Right atrium auricular region (tissue), 2 donors: ENCODE measurements at regions not wholly inside any gene's neighbourhood (a gene's known extent, or its start where the extent isn't known, plus 50 kb on each side); places are given as distances from the start of the nearest gene placed in this dataset.

ENCODE experiments used
- DNase-seq: peaks from one replicate; pipeline ENCODE4 v3.0.0-alpha.2; 2019; ENCODE audit warnings: low spot score
- H3K27ac ChIP-seq, 2 donors: fragments of 200-600 bp; sonication (generic); 1 replicate in 1 of 2; 2 replicates in 1 of 2; pipeline ENCODE4 v1.5.1; 2016 to 2019
- H3K27me3 ChIP-seq, 2 donors: fragments of 200-600 bp; sonication (generic); one replicate each; pipeline versions ENCODE4 v1.5.1 to v1.6.0; 2017 to 2019
- H3K36me3 ChIP-seq: fragments of 200-600 bp; sonication (generic); one replicate; pipeline ENCODE4 v1.5.1; 2016
- H3K4me1 ChIP-seq, 2 donors: fragments of 200-600 bp; sonication (generic); one replicate each; pipeline versions ENCODE4 v1.5.1 to v1.6.0; 2017 to 2019
- H3K4me3 ChIP-seq, 2 donors: fragments of 200-600 bp; sonication (generic); 1 replicate in 1 of 2; 2 replicates in 1 of 2; pipeline ENCODE4 v1.5.1; 2017 to 2019; ENCODE audit warnings: mild to moderate bottlenecking in 1 of 2, moderate library complexity in 1 of 2
- H3K9me3 ChIP-seq, 2 donors: fragments of 200-600 bp; sonication (generic); one replicate each; pipeline ENCODE4 v1.5.1; 2019
- CTCF ChIP-seq, 2 donors: fragments of 200-600 bp; sonication (generic); IDR thresholded peaks; one replicate each; pipeline ENCODE4 v1.5.1; 2019; ENCODE audit warnings: antibody characterized with exemption in 2 of 2

GRCh38 chr2:47996808-47997207, 90.5 kb upstream of the FBXO11 start:
- Histone ChIP-seq H3K4me1 (no peaks in the 10 kb centered on the region), H3K36me3 (no peaks in the 10 kb centered on the region), H3K4me3 (no peak overlapping the region), H3K27ac (no peak overlapping the region), H3K27me3 (no peaks in the 10 kb centered on the region), H3K9me3 (no peaks in the 10 kb centered on the region)
- TF ChIP-seq CTCF (IDR thresholded peaks at IDR 0.05) = no peak
- no peak for DNase-seq

- H3K9me3 ChIP-seq = no peaks in the 10 kb centered on the region
- H3K36me3 ChIP-seq = no peaks in the 10 kb centered on the region
- no peaks in the 10 kb centered on the region for H3K27me3 ChIP-seq
- no peak overlapping the region for H3K4me3 ChIP-seq
- H3K27ac ChIP-seq = no peak overlapping the region
- H3K4me1 ChIP-seq = no peaks in the 10 kb centered on the region
- DNase-seq = no peak
- TF ChIP-seq CTCF (IDR thresholded peaks at IDR 0.05) = no peak
Measured at GRCh38 chr2:47999512-47999911, 93.2 kb upstream of the FBXO11 start.

GRCh38 chr2:48001498-48001897, 95.2 kb upstream of the FBXO11 start:
- H3K27ac ChIP-seq = no peak overlapping the region
- no peak overlapping the region for H3K4me3 ChIP-seq
- H3K4me1 ChIP-seq = no peaks in the 10 kb centered on the region
- H3K9me3 ChIP-seq = no peaks in the 10 kb centered on the region
- H3K27me3 ChIP-seq = no peaks in the 10 kb centered on the region
- DNase-seq = no peak
- no peaks in the 10 kb centered on the region for H3K36me3 ChIP-seq
- no peak for TF ChIP-seq CTCF (IDR thresholded peaks at IDR 0.05)

GRCh38 chr2:48006094-48006493, 99.8 kb upstream of the FBXO11 start:
- no peak for TF ChIP-seq CTCF (IDR thresholded peaks at IDR 0.05)
- DNase-seq = no peak
- Histone ChIP-seq H3K36me3 (no peaks in the 10 kb centered on the region), H3K27ac (no peak overlapping the region), H3K4me3 (no peak overlapping the region), H3K4me1 (no peaks in the 10 kb centered on the region), H3K27me3 (no peaks in the 10 kb centered on the region), H3K9me3 (no peaks in the 10 kb centered on the region)

- TF ChIP-seq CTCF (IDR thresholded peaks at IDR 0.05) = no peak
- no peaks in the 10 kb centered on the region for H3K9me3 ChIP-seq
- H3K4me3 ChIP-seq = no peak overlapping the region
- H3K27me3 ChIP-seq = no peaks in the 10 kb centered on the region
- H3K4me1 ChIP-seq = no peaks in the 10 kb centered on the region
- H3K36me3 ChIP-seq = no peaks in the 10 kb centered on the region
- no peak for DNase-seq
- H3K27ac ChIP-seq = no peak overlapping the region
Measured at GRCh38 chr2:48007699-48008268, 101.5 kb upstream of the FBXO11 start.

- no peak overlapping the region for H3K27ac ChIP-seq
- no peak overlapping the region for H3K4me3 ChIP-seq
- no peak for DNase-seq
- H3K36me3 ChIP-seq = no peaks in the 10 kb centered on the region
- H3K27me3 ChIP-seq = no peaks in the 10 kb centered on the region
- H3K4me1 ChIP-seq = no peaks in the 10 kb centered on the region
- no peak for TF ChIP-seq CTCF (IDR thresholded peaks at IDR 0.05)
- no peaks in the 10 kb centered on the region for H3K9me3 ChIP-seq
Measured at GRCh38 chr2:48009256-48009655, 103.0 kb upstream of the FBXO11 start.
